NCI-H2227 (cell line): ENCODE measurements at regions not wholly inside any gene's neighbourhood (a gene's known extent, or its start where the extent isn't known, plus 50 kb on each side); places are given as distances from the start of the nearest gene placed in this dataset.
"Not testable (repeated sequence)": the region's sequence is repeated elsewhere in the genome, so short reads cannot be mapped to it uniquely, and the experiment has no call there.

Experiments used
- DNase-seq: peaks from one replicate; lab custom pipeline; 2025; ENCODE audit not compliant: unreplicated experiment; lab: John Stamatoyannopoulos, UW

DNA sequence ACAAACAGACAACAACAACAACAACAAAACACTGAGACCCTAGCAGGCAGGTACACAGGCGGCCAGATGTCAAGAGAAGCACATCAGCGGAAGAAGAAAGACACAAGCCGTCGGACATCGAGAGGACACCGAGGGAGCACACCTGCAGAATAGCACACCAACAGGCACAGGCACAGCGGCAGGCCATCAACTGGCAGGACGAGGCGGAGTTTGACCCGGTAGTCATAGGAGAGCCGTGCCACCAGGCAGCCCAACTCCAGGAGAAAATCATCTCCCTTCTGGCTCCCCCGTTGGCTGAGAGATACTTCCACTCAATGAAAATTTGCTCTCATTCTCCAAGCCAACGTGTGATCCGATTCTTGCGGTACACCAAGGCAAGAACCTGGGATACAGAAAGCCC is 352.1 kb upstream of the IZUMO3 start:
- no peak for DNase-seq

- no peak for DNase-seq
These were observed 335.7 kb upstream of the IZUMO3 start for GRCh38 chr9:24881361-24881760.

GRCh38 chr9:24879591-24879990 is 333.9 kb upstream of the IZUMO3 start:
- no peak for DNase-seq

DNA sequence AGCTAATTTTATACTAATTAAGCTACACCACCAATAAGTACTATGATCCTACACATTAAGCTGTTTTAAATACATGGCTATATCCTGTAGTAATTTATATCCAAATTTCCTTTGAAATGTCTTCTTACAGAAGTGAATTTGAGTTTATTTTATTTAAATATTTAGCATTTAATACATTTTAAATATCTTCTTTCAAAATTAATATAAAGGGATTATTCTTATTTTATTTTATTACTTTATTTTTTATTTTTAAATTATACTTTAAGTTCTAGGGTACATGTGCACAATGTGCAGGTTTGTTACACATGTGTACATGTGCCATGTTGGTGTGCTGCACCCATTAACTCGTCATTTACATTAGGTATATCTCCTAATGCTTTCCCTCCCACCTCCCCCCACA is 310.9 kb upstream of the IZUMO3 start:
- DNase-seq = not testable (repeated sequence)

GRCh38 chr9:24846248-24846912 is 300.7 kb upstream of the IZUMO3 start:
- no peak for DNase-seq

- DNase-seq = no peak
These were observed 298.5 kb upstream of the IZUMO3 start for GRCh38 chr9:24844217-24844616.

DNA sequence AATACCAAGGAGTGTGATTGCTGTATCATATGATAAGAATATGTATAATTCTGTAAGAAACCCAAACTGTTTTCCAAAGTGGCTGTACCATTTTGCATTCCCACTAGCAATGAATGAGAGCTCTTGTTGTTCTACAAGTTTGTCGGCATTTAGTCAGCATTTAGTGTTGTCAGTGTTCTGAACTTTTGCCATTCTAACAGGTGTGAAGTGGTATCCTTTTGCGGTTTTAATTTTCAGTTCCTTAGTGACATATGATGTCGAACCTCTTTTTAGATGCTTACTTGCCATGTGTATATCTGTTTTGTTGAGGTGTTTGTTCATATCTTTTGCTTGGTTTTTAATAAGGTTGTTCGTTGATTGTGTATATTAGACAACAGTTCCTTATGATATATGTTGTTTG is 296.3 kb upstream of the IZUMO3 start:
- DNase-seq = no peak

DNA sequence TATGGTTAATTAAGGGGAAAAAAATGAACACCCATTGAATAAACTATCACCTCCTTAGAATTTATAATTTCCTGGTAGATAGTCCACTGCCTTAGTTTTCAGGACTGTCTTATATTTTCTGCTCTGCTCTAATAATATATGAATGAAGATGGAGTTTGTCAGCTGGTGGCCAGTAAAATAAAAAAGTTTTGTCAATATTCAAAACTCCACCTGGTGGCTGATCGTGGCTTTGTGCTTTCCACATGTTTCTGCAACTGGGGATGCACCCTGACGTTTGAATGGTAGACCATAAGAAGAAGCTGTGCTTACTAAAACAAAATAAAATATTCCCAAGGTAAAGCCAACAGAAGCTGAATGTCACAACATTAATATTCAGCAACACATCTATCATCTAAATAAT is 286.6 kb upstream of the IZUMO3 start:
- DNase-seq = no peak

- DNase-seq = no peak
These were observed 283.0 kb upstream of the IZUMO3 start for GRCh38 chr9:24828687-24829086.

- DNase-seq = no peak
These were observed 278.9 kb upstream of the IZUMO3 start for GRCh38 chr9:24824607-24825006.

- no peak for DNase-seq
These were observed 274.5 kb upstream of the IZUMO3 start for GRCh38 chr9:24820196-24820595.

DNA sequence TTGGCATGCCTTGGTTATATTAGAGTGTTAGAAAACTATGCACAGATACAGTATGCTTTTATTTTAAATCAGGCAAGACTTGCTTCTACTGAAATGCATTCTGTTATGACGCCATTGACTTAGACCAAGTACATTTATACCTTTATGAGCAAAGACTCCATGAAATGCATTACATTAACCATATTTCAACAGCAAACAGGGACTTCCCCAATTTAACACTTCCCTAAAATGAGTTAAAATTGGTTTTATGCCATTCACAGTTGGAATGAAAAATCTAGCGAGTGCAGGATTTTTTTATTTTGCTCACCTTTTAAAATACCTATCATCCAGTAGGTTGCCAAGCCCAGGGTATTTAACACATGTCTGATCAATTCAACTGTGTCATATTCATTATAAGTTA is 272.1 kb upstream of the IZUMO3 start:
- no peak for DNase-seq

DNA sequence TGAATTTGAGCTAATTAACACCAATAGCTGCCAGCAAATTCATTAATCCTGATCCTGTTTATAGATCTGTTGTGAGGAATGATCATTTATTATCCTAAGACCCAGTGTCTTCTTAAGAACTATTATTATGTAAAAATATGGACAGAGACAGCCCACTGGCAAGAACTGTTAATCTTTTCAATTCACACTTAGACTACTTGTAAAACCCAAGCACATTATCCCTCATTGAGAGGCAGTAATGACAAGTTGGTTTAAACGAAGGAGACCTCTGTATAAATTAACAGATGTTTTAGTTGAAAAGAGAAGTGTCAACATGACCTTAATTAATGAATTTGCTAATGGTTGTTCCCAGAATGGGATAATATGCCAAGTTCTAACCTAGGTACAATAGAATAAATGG is 270.3 kb upstream of the IZUMO3 start:
- DNase-seq = no peak

GRCh38 chr9:24801344-24801743 is 255.6 kb upstream of the IZUMO3 start:
- no peak for DNase-seq

- no peak for DNase-seq
These were observed 248.1 kb upstream of the IZUMO3 start for GRCh38 chr9:24793787-24794186.

DNA sequence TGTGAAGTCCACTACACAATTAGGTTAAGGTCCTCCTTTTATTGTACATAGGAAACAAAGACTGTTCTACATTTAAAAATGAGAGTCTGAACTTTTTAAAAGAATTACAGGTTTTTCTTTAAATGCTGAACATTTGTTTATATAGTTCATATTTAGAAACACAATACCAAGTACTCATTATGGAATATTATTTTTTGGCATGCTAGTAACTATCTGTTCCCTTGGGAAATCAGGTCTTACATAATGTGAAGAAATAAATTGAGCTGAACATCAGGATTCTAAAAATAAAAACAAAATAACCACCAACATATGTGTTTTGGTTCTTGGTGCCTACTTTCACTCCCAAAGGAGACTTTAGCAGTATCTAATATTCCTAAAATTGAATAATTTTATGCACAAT is 230.5 kb upstream of the IZUMO3 start:
- DNase-seq = no peak

GRCh38 chr9:24774199-24774598 is 228.5 kb upstream of the IZUMO3 start:
- DNase-seq = not testable (repeated sequence)

DNA sequence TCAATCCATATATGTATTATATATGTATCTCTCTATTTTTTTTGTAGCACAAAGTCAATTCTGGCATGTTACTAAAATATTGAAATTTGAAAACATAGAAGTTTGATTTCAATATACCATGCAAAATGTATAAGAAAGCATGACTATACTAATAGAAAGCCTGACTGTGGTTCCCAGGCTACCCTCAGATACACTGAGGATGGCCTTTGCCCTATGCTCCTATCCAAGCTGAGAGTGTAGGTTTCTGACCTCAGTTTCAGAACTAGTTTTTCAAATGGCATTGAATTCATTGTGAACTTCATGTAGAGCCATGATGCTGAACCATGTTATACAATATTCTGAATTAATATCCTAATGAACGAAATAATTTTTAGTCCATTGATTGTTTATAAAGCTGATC is 220.4 kb upstream of the IZUMO3 start:
- no peak for DNase-seq

DNA sequence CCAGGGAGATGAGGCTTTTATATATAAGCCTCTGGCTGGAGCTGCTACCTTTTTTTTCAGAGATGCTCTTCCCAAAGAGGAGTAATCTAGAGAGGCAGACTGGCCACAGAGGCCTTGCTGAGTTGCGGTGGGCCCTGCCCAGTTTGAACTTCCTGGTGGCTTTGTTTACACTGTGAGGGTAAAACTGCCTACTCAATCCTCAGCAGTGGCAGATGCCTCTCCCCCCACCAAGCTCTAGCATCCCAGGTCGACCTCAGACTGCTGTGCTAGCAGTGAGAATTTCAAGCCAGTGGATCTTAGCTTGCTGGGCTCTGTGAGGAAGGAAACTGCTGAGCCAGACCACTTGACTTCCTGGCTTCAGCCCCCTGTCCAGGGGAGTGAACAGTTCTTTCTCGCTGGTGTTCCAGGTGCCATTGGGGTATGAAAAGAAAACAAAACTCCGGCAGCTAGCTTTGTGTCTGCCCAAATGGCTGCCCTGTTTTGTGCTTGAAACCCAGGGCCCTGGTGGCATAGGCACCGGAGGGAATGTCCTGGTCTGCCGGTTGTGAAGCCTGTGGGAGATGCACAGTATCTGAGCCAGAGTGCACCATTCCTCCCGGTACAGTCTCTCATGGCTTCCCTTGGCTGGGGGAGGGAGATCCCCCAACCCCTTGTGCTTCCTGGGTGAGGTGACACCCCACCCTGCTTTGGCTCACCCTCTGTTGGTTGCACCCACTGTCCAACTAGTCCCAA is 219.5 kb upstream of the IZUMO3 start:
- DNase-seq = no peak

GRCh38 chr9:24738421-24738961 is 192.8 kb upstream of the IZUMO3 start:
- no peak for DNase-seq

DNA sequence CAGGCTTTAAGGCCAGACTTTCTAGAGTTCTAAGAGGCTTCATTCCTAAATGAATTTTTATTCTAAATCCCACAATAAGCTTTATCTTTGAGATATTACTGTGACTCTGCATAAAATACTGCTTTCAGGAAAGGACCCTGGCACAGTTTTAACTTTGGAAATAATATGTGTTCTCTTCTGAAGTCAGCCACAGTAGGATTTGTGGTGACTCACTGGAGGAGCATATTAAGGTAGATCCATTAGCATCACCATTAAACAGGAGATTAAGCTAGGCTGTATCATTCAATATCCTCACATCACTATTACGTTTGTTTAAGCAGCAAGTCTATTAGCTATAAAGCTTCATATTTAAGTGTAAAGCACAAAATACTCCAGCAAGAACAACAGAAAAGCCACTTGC is 186.1 kb upstream of the IZUMO3 start:
- DNase-seq = no peak

DNA sequence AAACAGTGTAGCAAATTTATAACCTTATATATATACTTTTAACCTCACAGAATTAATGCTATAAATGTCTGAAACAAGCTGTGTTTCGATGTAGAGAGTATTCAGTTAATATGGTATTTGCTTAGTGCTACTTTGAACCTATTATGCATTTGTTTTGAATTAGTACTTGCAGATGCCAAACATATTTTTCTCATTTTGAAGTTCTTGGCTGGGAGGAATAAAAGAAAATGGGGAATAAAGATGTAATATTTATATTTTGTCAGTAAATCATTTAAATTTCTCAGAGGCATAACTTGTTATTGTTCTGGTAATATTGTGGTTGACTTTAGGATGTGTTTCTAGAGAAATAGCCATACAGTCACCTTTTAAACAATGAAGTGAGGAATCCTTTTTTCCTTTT is 175.9 kb upstream of the IZUMO3 start:
- no peak for DNase-seq

DNA sequence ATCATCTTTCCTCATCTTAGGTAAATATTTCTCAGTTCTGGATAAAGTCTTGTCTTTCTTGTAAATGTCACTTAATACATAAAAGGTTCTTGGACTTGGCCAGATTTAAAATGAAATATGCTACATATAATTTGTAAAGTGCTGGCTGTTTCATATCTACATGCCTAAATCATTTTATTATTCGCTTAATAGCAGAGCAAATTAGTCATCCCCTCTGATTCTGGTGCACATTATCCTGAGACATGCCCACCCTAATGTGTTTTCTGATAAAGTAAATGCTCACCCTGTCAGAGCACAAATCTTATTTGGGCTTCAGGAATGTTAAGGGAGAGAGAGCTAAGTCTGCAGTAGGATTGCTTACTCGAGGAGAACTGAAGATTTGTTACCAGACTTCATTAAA is 166.5 kb upstream of the IZUMO3 start:
- no peak for DNase-seq
